Inflammatory macrophage treated with lipopolysaccharide for 4 hours (primary cell): ENCODE measurements at regions not wholly inside any gene's neighbourhood (a gene's known extent, or its start where the extent isn't known, plus 50 kb on each side); places are given as distances from the start of the nearest gene placed in this dataset.

Source experiments
- DNase-seq: peaks from one replicate; pipeline ENCODE4 v3.0.0-alpha.2; 2020

DNA sequence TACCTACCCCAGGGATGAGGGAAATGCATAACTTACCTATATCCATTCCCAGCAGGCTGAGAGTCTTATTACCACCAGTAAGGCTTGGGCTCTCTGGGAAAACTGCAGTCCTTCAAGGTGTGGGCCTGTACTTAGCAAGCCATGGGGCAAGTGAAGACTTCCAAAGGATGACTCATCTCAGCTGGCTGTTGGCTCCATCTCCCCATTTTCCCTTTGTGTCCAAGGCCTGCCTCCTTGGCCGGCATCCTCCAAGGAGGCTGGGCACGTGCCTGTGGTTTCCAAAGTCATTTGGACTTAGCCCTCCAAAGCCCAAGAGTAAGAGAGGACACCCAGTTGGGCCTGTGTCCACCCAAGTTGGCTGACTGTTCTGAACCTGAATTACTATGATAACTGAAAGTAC, 89.8 kb downstream of the TMEM100 start:
- no peak for DNase-seq

DNA sequence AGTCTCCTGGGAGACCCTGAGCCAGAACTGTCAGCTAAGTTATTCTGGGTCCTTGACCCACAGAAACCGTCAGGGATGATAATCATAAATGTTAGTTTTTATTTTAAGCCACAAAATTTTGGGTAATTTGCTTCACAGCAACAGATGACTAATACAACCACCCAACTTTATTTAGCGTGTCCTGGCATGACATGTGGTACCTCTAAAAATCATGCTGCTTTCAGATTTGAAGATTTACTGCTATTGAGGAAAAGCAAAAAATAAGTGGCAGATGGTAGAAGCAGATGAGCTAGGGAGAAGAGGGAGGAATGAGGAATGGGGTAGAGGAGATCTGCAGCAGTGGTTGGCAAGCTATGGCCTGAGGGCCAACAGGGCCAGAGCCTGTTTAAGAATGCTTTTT, 90.4 kb downstream of the TMEM100 start:
- DNase-seq = no peak

DNA sequence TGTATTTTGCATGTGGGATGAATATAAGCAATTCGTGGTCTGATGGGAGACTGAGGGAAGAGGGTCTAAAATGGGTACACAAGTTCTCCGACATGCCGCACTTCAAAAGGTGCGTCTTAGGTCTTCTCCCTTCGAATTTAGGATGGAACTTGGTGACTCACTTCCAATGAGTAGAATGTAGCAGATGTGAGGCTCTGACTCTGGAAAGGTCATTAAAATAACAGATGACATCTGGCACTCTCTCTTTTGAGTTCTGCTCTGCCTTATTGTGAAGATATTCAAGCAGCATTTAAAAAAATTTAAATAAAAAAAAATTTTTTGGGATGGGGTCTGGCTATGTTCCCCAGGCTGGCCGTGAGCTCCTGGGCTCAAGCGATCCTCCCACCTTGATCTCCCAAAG, 92.7 kb downstream of the TMEM100 start:
- DNase-seq = no peak

DNA sequence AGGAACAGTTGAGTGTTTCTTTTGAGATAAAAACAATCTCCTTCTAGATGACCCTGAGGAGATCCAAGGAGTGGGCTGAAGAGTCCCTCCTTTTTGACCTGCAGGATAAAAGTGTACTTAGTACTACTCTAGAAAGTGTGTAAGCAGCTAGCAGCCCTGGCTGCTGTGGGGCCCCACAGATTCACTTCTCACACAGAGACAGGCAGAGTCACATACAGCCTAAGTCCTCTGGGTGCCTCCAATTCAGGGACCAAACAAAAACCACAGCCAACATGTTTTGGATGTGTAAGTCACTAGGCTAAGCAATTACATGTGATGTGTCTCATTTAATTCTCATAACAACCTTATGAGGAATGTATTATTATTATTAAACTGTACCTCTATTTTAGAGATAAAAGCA, 97.1 kb downstream of the TMEM100 start:
- DNase-seq = no peak

DNA sequence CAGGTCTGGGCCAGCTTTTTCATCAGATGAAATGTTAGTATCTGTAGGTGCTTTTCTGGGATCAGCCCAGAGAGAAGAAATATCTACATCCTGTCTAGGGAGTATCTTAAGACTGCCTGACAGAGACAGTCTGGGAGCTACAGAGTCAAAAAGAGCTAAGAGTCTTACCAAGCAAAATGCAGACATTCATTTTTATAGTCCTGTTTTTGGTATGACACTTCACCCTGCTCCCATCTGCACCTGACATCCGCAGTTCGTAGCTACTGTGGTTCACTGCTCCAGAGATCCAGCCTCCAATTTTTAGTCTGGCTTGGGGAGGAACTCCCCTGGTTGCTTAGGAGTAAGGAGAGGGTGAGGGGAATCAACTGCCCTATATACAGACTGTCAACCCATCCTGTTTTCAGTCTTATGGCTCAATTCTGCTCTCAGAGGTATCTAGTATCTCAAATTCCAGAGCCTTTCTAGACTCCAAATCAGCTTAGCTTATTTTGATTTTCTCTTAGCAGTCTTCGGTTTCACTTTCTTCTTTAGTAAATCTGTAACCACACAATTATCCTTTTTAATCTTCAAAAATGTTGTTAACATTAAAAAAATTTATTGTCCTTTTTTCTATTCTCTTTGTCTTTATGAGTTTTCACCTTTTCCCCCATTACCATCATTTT, 97.8 kb downstream of the TMEM100 start:
- no peak for DNase-seq

DNA sequence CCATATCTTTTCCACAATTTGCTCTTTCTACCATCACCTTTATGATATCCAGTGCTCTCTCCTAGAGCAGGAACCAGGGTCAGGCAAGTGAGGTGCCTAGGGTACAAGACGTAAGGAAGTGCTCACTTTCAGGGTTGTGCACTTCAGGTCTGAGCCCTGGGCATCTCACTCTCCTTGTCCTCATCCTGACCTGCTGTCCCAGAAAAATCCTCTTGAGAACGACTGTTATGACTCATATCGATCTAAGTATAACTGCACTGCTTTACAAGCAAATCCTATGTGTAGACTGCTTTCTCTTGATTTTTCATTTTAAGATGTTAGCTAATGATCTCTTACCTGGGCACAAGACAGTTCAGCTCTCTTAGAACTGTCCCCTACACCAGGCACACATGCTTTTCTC, 100.1 kb downstream of the TMEM100 start:
- DNase-seq = no peak

DNA sequence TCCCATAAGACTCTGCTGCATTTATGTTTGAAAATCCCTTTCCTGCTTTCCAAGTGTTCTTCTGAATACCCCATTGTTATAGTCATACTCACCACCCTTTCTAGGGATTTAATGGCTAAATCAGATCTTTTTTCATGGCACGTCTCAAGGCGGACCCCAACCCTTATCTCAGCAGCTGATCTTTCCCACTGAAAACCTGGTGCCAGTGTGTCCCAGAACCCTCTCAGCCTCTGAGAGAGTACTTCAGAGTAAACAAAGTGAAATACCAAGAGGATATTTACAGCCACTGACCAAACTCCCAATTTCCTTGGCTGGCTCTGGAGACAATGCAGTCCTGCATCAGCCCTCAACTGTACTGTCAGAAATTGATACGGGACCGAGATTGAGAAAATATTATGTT, 101.7 kb downstream of the TMEM100 start:
- no peak for DNase-seq

DNA sequence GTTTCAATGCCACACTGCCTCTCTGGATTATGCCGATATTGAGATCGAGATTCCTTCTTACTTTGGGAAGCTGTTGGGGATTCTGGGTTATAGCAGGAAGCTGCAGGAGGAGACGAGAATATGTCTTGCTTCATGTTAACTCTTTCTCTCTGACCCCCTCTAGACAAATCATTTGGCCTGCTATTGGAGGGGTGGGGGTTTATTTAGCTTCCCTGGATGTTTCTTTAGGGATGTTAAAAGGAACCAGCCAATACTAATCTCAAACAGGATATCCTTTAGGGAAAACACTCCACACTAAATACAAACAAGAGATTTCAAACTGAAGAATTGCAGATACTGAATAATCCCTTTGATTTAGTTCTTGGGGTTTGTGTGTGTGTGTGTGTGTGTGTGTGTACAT, 102.6 kb downstream of the TMEM100 start:
- DNase-seq = no peak

DNA sequence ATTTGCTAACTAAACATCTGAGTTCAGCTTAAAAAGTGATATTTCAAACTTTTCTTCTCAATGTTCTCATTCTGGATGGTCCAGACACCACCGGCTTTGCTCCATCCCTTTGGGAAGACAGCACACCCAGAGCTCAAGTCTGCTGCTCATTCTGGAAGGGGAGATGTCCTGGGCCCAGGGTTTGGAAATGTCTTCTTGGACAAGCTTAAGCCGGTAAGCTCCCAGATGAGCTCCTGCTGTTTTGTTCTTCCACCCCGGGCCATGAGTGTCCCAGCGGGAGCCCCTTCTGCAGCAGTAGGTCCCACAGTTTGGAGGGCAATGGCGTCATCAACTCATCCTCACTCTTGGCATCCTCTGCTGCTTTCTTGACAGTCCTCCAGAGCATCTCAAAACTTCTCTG, 105.2 kb downstream of the TMEM100 start:
- DNase-seq = no peak

DNA sequence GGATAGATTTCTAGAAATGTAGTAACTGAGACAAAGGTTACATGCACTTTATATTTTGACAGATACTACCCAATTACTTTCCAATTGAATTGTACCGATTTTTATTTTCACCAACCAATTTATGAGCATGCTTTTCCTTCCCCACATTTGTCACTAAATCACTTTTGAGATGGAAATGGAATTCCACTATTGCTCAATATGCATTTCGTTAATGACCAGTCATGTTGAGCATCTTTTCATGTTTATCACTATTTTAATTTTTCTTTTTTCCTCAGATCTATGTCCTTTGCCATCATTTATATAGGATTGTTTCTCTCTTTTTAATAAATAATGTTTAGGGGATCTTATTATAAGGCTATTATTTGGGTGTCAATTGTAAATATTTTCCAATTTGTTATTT, 102.8 kb upstream of the SMIM36 start:
- DNase-seq = no peak

DNA sequence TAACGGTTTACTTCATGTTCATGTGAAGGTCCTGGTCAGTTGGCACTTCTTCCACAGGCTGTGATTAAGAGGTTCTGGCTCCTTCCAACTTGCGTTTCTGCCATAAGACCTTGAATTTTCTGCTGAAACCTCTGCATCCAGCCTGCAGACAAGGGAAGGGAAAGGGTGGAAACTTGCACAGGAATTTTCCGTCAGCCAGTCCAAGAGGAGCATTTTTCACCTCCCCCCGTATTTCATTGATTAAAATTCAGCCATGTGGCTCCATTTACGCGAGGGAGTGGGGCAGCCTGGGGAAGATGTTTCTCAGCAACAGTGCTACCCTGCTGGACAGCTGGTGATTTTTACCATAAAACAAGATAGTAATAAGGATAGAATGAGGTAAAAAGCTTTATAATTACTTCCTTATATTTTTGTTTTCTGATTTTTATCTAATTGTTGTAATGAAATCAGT, 101.5 kb upstream of the SMIM36 start:
- DNase-seq = no peak

DNA sequence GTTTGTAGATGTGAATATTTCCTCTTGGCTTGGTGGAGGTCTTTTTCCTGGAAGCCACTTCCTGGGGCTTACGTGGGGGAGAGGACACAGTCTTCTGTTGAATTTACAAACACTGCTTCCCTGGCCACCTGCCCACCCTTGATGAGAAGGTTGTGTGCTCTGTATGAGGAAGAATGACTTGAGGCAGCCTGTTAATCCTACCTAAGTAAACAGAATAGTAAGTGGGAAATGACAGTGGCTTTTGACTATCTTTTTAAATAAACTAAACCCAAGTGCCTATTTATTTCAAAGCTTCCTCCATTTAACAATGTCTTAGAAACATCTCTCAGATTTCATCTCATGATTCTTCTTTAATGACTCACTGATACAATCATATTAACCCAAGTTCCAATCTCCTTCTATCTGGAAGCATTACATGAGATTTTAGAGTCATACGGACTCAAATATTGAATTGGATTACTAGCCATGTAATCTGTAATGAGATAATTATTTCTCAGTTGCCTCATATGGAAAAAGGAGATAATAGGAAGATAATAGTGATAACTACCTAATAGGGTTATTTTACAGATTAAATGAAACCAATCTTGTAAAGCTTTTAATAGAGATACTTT, 96.6 kb upstream of the SMIM36 start:
- DNase-seq = no peak

DNA sequence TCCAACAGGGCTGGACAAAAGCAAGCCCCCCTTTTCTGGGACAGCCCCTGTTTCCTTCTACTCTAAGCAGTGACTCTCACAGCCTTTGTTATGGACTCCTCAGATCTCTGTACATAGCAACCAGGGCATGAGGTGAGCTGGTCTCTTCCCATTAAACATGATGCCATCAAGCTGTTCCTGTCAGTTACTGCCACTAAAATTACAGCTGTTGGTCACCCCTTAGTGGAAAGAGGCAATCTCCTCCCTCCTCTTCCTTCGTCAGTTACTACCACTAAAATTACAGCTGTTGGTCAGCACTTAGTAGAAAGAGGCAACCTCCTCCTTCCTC, 95.2 kb upstream of the SMIM36 start:
- no peak for DNase-seq

DNA sequence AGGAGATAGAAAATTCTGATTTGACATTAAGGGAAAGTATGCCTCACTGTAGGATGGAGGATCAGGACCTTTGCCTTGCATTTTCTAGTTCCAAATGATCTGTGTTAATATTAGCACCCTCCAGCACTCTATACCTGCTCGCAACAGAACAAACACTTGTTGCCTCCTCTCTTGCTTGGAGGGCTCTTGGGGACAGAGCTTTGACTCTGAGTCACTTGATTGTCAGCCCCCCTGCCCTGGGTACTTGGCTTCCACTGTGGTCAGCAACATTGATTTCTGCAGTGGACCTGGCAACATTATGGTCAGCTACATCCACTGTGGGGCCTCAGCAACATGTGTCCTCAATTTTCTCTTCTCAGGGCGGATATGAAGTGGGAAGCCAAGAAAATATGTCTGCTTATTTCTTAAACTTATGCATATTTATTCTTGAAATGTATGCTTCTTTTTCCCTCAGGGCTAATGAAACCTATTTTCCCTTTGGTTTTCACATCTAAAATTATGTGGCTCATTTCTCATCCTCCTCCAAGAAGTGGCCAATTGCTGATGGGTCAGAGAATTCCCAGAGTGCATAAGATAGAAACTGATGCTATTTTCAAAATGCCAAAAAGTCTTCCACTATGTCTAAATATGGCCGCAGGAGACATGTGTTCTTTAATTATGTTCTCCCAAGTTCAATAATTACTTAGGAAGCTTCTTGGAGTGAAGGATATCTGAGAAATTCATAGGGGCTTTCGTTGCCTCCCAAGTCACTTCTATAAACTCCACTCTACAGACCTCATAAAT, 94.6 kb upstream of the SMIM36 start:
- no peak for DNase-seq

DNA sequence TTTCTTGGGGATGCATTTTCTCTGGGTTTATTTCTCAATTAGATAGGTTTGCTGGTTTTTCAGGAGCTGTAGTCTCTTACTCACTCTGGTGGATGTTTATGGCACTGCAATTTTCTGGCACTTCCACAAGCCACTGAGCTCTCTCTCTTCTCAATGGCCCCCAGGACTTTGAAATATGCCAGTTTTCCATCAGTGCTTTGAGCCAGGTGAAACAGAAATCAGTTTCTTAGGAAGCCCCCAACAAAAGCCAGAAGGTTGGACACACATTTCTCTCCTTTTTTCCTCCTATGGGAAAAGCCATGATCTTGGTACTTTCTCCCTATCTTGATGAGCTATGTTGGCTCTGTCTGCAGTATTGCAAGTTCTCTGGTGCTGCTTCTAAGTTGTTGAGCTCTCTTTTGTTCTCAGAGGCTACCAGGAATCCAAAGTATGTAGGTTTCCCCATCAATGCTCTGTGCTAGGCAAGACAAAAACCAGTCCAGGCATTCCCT, 90.7 kb upstream of the SMIM36 start:
- DNase-seq = peak; percentile 62

DNA sequence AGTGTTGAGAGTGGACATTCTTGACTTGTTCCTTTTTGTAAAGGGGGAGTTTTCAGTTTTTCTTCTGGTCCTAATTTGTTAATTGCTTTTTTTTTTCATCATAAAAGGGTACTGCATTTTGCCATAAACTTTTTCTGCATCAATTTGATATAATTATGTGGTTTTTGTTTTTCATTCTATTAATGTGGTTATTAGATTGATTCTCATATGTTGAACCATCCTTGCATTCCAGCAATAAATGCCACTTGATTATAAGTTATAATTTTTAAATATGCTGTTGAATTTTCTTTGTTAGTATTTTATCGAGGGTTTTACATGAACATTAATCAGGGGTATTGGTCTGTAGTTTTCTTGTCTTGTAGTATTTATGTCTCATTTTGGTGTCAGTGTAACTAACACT, 87.2 kb upstream of the SMIM36 start:
- DNase-seq = no peak

DNA sequence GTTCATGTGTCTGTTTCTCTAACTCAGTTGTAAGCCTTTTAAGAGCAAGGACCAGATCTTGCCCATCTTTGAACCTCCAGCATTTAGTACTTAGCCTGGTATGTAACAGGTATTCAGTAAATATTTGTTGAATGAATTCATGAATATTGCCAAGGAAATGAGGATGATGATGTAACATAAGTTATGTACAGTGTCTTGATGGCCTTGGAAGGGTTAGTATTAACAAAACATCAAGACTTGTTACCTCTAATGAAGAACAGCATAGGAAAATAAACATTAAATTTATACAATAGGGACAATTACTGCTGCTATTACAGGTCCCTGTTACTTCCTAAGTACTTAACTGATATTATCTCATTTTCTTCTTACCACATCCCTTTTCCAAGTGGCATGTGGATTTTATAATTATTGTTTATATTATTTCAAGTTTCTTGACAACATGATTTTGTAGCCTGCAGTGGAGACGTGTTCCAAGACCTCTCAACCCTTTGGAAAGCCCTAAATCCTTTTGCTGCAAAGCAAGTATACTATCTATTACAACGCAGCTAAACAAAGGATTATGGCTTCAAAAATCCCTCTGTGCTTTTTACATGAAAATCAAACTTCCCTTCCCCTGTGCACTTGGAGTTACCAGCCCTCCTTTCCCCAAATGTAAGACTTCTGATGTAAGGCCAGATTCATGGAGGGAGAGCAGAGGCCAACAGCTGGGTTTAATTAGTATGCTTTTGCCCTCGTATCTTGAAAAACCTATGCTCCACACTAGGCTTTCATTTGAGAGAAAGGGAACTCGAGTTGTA, 77.4 kb upstream of the SMIM36 start:
- no peak for DNase-seq

DNA sequence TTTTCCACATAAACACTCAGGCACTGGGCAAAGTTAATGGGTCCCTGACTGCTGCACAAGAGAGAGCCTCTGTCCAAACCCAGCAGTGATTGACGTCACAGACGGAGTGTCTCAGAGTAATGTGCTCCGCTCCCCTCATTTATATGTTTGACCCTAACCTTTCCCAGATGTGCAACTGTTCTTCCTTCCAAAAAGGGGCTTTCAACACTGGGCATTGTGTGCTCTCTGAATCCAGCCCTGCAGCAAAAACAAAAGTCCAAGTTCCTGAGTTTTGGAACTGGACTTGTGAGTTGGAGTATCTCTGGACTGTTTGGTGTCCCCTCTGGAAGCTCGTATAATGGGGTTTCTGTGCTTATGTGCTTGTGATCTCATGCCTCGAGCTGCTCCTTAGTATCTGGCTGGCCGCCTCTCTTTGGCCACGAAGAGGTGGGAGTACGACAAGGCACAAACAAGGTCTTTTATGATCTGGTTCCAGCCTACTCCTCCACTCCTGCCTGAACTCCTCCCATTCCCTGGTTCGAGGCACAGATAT, 76.4 kb upstream of the SMIM36 start:
- no peak for DNase-seq

DNA sequence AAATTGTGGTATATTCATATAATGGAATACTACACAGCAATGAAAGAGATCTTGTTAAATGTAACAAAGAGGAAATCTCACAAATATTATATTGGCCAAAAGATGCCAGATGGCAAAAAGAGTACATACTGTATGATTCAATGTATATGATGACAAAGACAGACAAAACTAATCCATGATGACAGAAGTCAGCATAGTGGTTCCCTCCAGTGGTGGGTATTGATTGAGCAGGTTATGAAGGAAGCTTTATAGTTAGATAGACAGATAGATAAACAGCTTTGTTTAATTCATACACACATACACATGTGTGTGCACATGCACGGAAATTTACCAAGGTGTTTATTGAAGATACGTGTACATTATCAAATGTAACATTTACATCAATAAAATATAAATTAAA, 74.4 kb upstream of the SMIM36 start:
- DNase-seq = peak; percentile 34

DNA sequence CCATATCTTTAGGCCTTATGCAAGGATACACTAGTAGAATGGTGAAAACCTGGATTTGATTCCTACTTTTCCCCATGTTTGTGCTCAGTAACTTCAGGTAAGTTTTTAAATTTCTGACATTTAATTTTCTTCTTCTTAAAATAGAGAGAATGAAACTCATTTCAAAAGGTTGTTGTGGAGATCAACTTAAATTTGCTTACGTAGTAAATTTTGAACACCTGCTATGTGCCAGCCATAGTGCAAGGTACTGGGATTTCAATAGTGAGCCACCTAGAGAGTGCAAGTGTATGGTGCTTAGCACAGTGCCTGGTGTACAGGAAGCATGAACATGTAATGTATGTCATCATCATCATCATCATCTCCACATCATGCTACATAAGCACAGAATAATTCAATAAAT, 73.6 kb upstream of the SMIM36 start:
- no peak for DNase-seq

DNA sequence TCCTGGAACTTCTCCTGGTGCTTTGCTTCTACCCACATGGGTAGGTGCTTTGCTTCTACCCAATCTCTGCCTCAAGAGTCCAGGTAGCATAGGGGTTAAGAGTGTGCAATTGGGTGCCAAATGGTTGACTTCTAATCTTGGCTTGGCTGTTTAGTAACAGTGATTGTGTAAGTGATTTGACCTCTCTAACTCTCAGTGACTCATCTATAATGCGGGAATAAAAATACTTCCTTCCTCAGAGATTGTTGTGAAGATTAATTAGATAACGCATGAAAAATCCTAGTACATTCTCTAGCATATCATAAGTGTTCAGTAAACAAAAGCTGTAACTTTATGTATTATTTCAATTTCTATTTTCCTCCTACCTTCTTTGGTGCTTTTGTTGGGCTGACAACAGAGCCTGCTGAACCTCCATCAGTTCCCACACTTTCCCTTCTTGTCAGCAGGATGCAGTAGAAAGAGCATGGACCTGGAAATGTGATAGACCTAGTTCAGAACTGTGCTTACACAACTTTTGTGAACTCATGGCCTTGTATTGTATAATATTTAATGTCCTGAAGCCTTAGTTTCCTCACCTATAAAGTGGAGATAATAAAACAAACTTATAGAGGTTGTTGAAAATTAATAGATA, 72.9 kb upstream of the SMIM36 start:
- peak; percentile 83 for DNase-seq

DNA sequence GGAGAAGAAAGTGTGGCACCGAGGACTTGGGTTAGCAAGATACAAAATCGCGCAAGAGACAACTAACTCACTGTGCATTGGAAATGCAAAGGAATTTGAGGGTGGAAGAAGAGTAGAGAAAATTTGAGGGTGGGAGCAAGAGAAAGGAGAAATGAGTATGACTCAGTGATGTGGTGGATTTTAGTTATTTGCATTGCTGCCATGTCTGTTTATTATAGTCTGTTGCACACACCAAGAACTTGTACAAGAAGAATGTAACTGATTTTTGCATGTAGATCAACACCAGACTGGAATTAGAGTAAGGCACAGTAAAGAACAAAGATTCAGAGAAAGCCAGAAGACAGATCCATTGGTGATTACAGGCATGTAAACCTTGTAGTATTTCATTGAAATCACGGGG, 71.6 kb upstream of the SMIM36 start:
- DNase-seq = peak; percentile 26
